ENCODE measurements at regions not wholly inside any gene's neighbourhood (a gene's known extent, or its start where the extent isn't known, plus 50 kb on each side); places are given as distances from the start of the nearest gene placed in this dataset.
"Not testable (repeated sequence)": the region's sequence is repeated elsewhere in the genome, so short reads cannot be mapped to it uniquely, and the experiment has no call there.

DNA sequence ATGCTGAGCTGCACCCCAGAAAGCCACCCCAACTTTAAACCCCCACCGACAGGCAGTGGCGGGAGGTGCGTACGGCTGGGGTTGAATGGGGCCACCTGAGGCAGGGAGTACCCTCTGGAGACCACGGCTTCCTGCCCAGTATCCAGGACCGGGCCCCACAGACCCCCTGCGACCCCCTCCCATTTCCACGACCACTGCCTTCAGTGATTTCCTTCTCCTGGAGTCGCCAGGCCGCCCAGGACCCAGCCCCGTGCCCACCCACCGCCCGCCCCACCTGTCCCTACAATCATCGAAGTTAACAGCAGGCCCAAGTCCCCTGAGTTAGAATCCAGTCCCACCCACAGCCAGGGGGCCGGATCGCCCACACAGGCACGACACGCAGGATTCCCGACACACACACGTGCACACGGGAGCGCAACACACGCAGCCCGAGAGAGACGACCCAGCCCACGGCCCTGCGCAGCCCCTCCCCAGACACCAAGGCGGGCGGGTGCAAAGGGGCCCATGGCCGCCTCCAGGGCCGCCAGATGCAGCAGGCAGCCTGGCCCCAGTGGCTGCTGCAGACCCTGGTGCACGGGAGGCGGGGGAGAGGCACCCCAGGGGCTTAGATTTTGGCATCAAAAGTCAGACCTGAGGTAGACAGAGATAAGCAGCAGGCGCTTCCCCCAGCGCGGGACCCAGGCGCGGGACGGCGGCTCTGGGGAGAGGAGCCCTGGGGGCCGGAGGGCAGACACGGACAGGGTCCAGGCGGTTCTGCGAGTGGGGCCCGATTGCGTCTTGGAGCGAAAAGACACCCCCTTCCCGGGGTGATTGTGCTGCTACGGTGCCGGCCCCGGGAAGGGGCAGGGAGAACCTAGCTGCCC lies 104.8 kb downstream of the SPATA31A6 start:
- intact Hi-C loops (cut with micrococcal nuclease); H3K9me2 ChIP-seq (ENCODE audit: insufficient read depth); H3K9me3 ChIP-seq (ENCODE audit: control insufficient read depth in 1 of 2, insufficient read depth in 1 of 2, low read depth in 1 of 2, low read length in 2 of 2); H3K36me3 ChIP-seq (ENCODE audit: control insufficient read depth in 1 of 2, insufficient read depth in 2 of 2, low read length in 2 of 2); H3K4me2 ChIP-seq (ENCODE audit: low read length); H3K4me1 ChIP-seq (ENCODE audit: control insufficient read depth in 1 of 2, insufficient read depth in 2 of 2, low read length in 2 of 2); H3K4me3 ChIP-seq (replicated peaks in 1 of 2; ENCODE audit: low read depth in 1 of 2, low read length in 2 of 2); BruUV-seq (replicated peaks); H3K27ac ChIP-seq (ENCODE audit: low read depth, low read length); H3K79me2 ChIP-seq (ENCODE audit: insufficient read depth, low read length); DNase-seq (ENCODE audit: low read depth, low spot score); CTCF ChIA-PET; H3K27me3 ChIP-seq (ENCODE audit: insufficient read depth, low read length); POLR2A ChIA-PET; H4K20me1 ChIP-seq (ENCODE audit: insufficient read depth); RAD21 ChIA-PET (ENCODE audit: low non-redundant PET in 1 of 2, low total read pairs in 2 of 2, uncharacterized antibody in 2 of 2, unreplicated experiment in 2 of 2); H2AFZ ChIP-seq (ENCODE audit: low read depth, low read length, poor library complexity, severe bottlenecking); H3K9ac ChIP-seq (ENCODE audit: low read length); ATAC-seq: not testable (repeated sequence)

- H3K4me1 ChIP-seq (ENCODE audit: control insufficient read depth in 1 of 2, insufficient read depth in 2 of 2, low read length in 2 of 2); ATAC-seq; H3K4me3 ChIP-seq (replicated peaks in 1 of 2; ENCODE audit: low read depth in 1 of 2, low read length in 2 of 2); RAD21 ChIA-PET (ENCODE audit: low non-redundant PET in 1 of 2, low total read pairs in 2 of 2, uncharacterized antibody in 2 of 2, unreplicated experiment in 2 of 2); H3K27me3 ChIP-seq (ENCODE audit: insufficient read depth, low read length); H3K9me2 ChIP-seq (ENCODE audit: insufficient read depth); H3K9me3 ChIP-seq (ENCODE audit: control insufficient read depth in 1 of 2, insufficient read depth in 1 of 2, low read depth in 1 of 2, low read length in 2 of 2); H3K79me2 ChIP-seq (ENCODE audit: insufficient read depth, low read length); H3K36me3 ChIP-seq (ENCODE audit: control insufficient read depth in 1 of 2, insufficient read depth in 2 of 2, low read length in 2 of 2); H3K9ac ChIP-seq (ENCODE audit: low read length); DNase-seq (ENCODE audit: low read depth, low spot score); H2AFZ ChIP-seq (ENCODE audit: low read depth, low read length, poor library complexity, severe bottlenecking); CTCF ChIA-PET; H3K27ac ChIP-seq (ENCODE audit: low read depth, low read length); H3K4me2 ChIP-seq (ENCODE audit: low read length); H4K20me1 ChIP-seq (ENCODE audit: insufficient read depth); intact Hi-C loops (cut with micrococcal nuclease); BruUV-seq (replicated peaks); POLR2A ChIA-PET: not testable (repeated sequence)
These were observed 105.4 kb downstream of the SPATA31A6 start for GRCh38 chr9:42288865-42289229.

DNA sequence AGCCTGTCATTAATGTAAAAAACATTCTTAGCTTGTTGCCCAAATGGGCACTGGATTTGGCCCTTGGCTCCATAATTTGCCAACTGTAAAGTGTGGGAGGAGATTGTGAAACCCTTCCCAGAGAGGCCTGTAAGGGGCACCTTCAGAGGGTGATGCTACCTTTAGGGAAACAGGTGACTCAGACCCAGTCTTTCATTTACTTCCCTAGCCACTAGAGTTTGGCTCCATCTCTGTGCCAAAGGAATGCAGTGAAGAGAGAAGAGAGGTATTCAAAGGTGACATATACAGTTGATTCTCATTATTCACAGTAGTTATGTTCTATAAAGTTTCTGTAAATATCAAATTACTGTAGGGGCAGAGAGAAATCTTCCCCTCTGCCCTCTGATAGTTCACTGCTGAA lies 116.7 kb downstream of the SPATA31A6 start:
- H2AFZ ChIP-seq (ENCODE audit: low read depth, low read length, poor library complexity, severe bottlenecking); POLR2A ChIA-PET; H3K4me2 ChIP-seq (ENCODE audit: low read length); H3K9me3 ChIP-seq (ENCODE audit: control insufficient read depth in 1 of 2, insufficient read depth in 1 of 2, low read depth in 1 of 2, low read length in 2 of 2); H3K27me3 ChIP-seq (ENCODE audit: insufficient read depth, low read length); H3K4me1 ChIP-seq (ENCODE audit: control insufficient read depth in 1 of 2, insufficient read depth in 2 of 2, low read length in 2 of 2); H3K36me3 ChIP-seq (ENCODE audit: control insufficient read depth in 1 of 2, insufficient read depth in 2 of 2, low read length in 2 of 2); CTCF ChIA-PET; H4K20me1 ChIP-seq (ENCODE audit: insufficient read depth); intact Hi-C loops (cut with micrococcal nuclease); RAD21 ChIA-PET (ENCODE audit: low non-redundant PET in 1 of 2, low total read pairs in 2 of 2, uncharacterized antibody in 2 of 2, unreplicated experiment in 2 of 2); H3K27ac ChIP-seq (ENCODE audit: low read depth, low read length); DNase-seq (ENCODE audit: low read depth, low spot score); H3K79me2 ChIP-seq (ENCODE audit: insufficient read depth, low read length); H3K9ac ChIP-seq (ENCODE audit: low read length); H3K4me3 ChIP-seq (replicated peaks in 1 of 2; ENCODE audit: low read depth in 1 of 2, low read length in 2 of 2); H3K9me2 ChIP-seq (ENCODE audit: insufficient read depth); BruUV-seq (replicated peaks): not testable (repeated sequence)
- ATAC-seq, result peak; percentile 34; the same call in 1 of the 2 replicates

- H4K20me1 ChIP-seq (ENCODE audit: insufficient read depth); H3K36me3 ChIP-seq (ENCODE audit: control insufficient read depth in 1 of 2, insufficient read depth in 2 of 2, low read length in 2 of 2); ATAC-seq; H3K27ac ChIP-seq (ENCODE audit: low read depth, low read length); CTCF ChIA-PET; H3K9ac ChIP-seq (ENCODE audit: low read length); H3K4me3 ChIP-seq (replicated peaks in 1 of 2; ENCODE audit: low read depth in 1 of 2, low read length in 2 of 2); H3K9me3 ChIP-seq (ENCODE audit: control insufficient read depth in 1 of 2, insufficient read depth in 1 of 2, low read depth in 1 of 2, low read length in 2 of 2); intact Hi-C loops (cut with micrococcal nuclease); BruUV-seq (replicated peaks); POLR2A ChIA-PET; H2AFZ ChIP-seq (ENCODE audit: low read depth, low read length, poor library complexity, severe bottlenecking); H3K4me2 ChIP-seq (ENCODE audit: low read length); DNase-seq (ENCODE audit: low read depth, low spot score); H3K79me2 ChIP-seq (ENCODE audit: insufficient read depth, low read length); H3K27me3 ChIP-seq (ENCODE audit: insufficient read depth, low read length); H3K9me2 ChIP-seq (ENCODE audit: insufficient read depth); H3K4me1 ChIP-seq (ENCODE audit: control insufficient read depth in 1 of 2, insufficient read depth in 2 of 2, low read length in 2 of 2); RAD21 ChIA-PET (ENCODE audit: low non-redundant PET in 1 of 2, low total read pairs in 2 of 2, uncharacterized antibody in 2 of 2, unreplicated experiment in 2 of 2): not testable (repeated sequence)
These were observed 123.2 kb downstream of the SPATA31A6 start for GRCh38 chr9:42306625-42307024.

Measured in HCT116 (cell line).